GM19328 (cell line): ENCODE measurements at regions not wholly inside any gene's neighbourhood (a gene's known extent, or its start where the extent isn't known, plus 50 kb on each side); places are given as distances from the start of the nearest gene placed in this dataset.

ENCODE experiments used
- ATAC-seq: cut with Tn5 transposase; IDR thresholded peaks from one replicate; pipeline ENCODE4 v1.9.1; 2021; ENCODE audit warnings: mild to moderate bottlenecking, moderate library complexity; ENCODE audit not compliant: unreplicated experiment

DNA sequence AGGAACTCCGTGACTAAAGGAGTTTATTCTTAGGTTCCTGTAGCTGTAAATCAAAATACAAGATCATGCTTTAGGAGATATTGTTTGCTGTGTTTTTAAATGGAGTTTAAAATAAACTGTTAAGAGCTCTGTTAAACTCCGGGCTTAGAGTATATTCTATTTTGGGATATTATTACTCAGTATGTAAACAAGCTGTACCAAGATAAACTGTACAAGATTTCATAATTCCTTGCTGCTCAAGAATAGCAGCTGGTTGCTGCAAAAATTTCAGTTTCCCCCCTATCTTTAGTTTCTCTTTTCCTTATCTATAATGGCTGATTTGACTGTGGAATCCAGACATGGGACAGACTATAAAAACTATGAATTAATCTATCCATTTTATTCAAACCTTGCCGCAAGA lies 215.7 kb downstream of the HTR7 start:
- ATAC-seq, result no peak

- no peak for ATAC-seq
These were observed 215.2 kb downstream of the HTR7 start for GRCh38 chr10:90642650-90643049.

GRCh38 chr10:90644165-90644564 lies 213.7 kb downstream of the HTR7 start:
- ATAC-seq, result no peak

DNA sequence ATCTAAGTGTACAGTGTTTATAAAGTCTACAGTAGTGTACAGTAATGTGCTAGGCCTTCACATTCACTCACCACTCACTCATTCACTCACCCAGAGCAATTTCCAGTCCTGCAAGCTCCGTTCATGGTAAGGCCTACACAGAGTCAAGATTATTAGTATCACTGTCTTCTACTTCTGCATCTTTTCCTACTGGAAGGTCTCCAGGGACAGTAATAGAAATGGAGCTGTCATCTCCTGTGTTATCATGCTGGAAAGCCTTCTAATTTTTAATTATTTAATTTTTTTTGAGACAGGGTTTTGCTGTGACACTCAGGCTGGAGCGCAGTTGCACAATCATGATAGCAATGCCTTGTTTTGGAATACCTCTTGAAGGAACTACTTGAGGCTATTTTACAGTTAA lies 207.0 kb downstream of the HTR7 start:
- no peak for ATAC-seq

- ATAC-seq, result no peak
These were observed 205.3 kb downstream of the HTR7 start for GRCh38 chr10:90652519-90652918.

DNA sequence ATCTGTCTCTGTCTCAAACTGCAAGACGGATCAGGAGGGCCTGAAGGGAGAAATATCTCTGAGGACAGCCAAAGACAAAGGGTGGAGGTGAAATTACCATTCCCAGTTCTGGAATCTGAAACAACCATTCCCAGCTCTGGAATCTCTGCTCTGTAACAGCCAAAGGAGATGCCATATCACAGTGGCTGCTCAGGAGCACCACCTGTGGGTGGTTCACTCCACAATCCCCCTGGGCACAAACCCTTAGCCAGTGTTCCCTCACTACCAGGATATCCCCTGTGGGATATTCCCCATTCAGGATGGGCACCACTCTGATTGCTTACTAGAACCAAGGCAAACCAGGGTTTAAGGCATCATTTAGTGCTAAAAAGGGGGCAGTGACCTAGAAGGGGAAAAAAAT lies 199.0 kb downstream of the HTR7 start:
- no peak for ATAC-seq

- ATAC-seq, result no peak
These were observed 191.8 kb downstream of the HTR7 start for GRCh38 chr10:90665905-90666662.

DNA sequence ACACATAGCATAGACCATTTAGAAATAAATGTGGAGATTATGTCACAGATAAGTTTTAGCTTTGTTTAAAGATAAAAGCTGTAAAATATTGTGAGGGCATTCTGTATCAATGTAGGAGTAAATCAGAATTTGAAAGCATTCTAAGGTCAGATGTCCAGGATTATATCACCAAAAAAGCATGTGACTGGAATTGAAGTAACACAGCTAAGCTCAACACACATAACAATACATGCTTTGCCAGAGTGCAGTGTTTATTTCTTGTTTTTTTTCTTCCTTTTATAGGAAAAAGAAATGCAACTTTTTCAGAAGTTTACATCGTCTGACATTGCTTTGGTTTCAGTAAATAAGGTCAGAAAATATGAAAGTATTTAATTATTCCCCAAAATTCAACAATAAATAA lies 183.4 kb downstream of the HTR7 start:
- no peak for ATAC-seq

- no peak for ATAC-seq
These were observed 182.9 kb downstream of the HTR7 start for GRCh38 chr10:90674928-90675327.

- no peak for ATAC-seq
These were observed 182.2 kb downstream of the HTR7 start for GRCh38 chr10:90675621-90676020.
